ENCODE measurements at regions not wholly inside any gene's neighbourhood (a gene's known extent, or its start where the extent isn't known, plus 50 kb on each side); places are given as distances from the start of the nearest gene placed in this dataset.

DNA sequence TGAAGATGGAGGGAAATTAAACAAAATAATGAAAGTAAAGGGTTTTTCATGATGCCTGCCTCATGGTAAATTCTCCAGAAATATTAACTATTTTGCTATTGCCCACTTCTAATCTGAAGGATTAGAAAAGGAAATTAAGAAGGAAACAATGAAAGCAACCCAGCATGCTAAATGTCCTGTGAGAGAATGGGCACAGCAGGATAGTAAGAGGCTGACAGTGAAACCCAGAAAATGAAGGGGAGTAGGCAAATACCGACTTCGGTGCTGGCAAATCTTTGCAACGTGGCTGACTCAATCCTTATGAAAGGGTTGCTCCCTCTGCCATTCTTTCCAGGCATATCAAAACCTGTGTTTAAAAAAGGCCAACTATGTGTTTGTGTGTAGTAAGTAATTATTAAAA is 147.5 kb upstream of the SYNPR start:
- Mint-ChIP-seq H3K9me3 (ENCODE audit: insufficient read depth) (no peaks in the 10 kb centered on the region), H3K4me3 (no peak overlapping the region), H3K27ac (no peak overlapping the region), H3K4me1 (no peaks in the 10 kb centered on the region), H3K27me3 (no peaks in the 10 kb centered on the region)
- ChIA-PET POLR2A (no interaction called here), CTCF (no interaction called here)
- no peak overlapping the region for H3K4me2 ChIP-seq (replicated peaks; ENCODE audit: low read depth, low read length, poor library complexity, severe bottlenecking)
- no peak for DNase-seq
- no peak overlapping the region for H3K27ac ChIP-seq (ENCODE audit: low read length in 2 of 2)
- no peaks in the 10 kb centered on the region for H3K4me1 ChIP-seq (ENCODE audit: control insufficient read depth in 2 of 2, insufficient read depth in 2 of 2, low read length in 2 of 2)
- H3K9ac ChIP-seq (ENCODE audit: low read length) = no peak overlapping the region
- ATAC-seq (ENCODE audit: low read depth) = no peak
- no peak overlapping the region for H2AFZ ChIP-seq (ENCODE audit: insufficient read depth, low read depth, low read length, poor library complexity, severe bottlenecking)
- H3K27me3 ChIP-seq (replicated peaks in 1 of 4; ENCODE audit: control extremely low read depth in 1 of 4, control insufficient read depth in 3 of 4, insufficient read depth in 4 of 4, low read length in 3 of 4) = no peaks in the 10 kb centered on the region
- H4K20me1 ChIP-seq (ENCODE audit: control insufficient read depth, insufficient read depth, low read length, poor library complexity, severe bottlenecking) = no peaks in the 10 kb centered on the region
- no peaks in the 10 kb centered on the region for H3K9me3 ChIP-seq (ENCODE audit: control extremely low read depth in 1 of 3, control insufficient read depth in 2 of 3, insufficient read depth in 1 of 3, low read length in 2 of 3)
- H3K79me2 ChIP-seq (ENCODE audit: control insufficient read depth, insufficient read depth, low read length) = no peaks in the 10 kb centered on the region
- TF ChIP-seq, protein P1, sequence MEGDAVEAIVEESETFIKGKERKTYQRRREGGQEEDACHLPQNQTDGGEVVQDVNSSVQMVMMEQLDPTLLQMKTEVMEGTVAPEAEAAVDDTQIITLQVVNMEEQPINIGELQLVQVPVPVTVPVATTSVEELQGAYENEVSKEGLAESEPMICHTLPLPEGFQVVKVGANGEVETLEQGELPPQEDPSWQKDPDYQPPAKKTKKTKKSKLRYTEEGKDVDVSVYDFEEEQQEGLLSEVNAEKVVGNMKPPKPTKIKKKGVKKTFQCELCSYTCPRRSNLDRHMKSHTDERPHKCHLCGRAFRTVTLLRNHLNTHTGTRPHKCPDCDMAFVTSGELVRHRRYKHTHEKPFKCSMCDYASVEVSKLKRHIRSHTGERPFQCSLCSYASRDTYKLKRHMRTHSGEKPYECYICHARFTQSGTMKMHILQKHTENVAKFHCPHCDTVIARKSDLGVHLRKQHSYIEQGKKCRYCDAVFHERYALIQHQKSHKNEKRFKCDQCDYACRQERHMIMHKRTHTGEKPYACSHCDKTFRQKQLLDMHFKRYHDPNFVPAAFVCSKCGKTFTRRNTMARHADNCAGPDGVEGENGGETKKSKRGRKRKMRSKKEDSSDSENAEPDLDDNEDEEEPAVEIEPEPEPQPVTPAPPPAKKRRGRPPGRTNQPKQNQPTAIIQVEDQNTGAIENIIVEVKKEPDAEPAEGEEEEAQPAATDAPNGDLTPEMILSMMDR (IDR thresholded peaks at IDR 0.05) = no peak
- TF ChIP-seq EZH2 (IDR thresholded peaks at IDR 0.05; ENCODE audit: borderline replicate concordance, insufficient read depth, low read depth, low read length, poor library complexity, severe bottlenecking) = no peak
- intact Hi-C loops (cut with micrococcal nuclease) = no loop called here
- no peak overlapping the region for H3K4me3 ChIP-seq (ENCODE audit: control extremely low read depth in 1 of 5, extremely low read depth in 1 of 5, insufficient read depth in 1 of 5, low read depth in 2 of 5, low read length in 4 of 5)
- H3K36me3 ChIP-seq (replicated peaks in 1 of 2; ENCODE audit: control extremely low read depth in 1 of 2, control insufficient read depth in 1 of 2, extremely low read depth in 1 of 2, insufficient read depth in 2 of 2, low read length in 1 of 2) = no peaks in the 10 kb centered on the region
- WGBS (ENCODE audit: insufficient coverage) = no CpG with 5 or more reads among the region's 3 CpGs

DNA sequence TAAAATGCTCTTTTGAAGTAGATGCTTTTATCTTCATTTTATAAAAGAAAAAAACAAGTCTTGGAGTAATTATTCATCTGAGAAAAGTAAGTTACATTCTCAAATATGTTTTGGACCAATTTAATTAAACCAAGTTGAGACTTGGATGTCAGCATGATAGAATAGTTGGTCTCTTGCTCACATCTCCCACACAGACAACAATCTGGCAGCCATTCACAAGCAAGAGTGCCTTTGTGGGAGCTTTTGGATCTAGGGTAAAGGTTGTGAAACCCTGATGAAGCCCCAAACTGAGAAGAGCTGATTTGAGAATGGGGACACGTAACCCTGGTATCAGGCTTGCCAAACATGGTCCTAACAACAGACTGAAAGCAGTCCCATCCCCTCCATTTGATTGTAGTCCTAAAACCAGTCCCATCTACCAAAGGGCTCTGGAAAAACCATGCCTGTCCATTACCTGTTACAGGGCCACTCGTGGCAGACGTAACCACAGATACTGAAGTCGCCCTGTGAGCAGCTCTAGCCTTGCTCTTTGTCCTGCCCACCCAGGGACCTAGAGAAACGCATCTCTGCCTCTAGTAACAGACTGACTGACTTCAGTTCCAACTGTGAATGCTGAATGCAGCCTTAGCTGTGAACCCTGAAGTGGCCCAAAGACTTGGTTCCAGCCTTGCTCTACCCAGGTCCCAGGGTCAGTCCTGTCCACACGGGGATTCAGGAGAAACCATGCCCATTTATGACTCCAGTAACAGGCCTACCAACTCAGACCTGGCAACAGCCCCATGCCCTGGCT is 145.5 kb upstream of the SYNPR start:
- Histone ChIP-seq H3K36me3 (replicated peaks in 1 of 2; ENCODE audit: control extremely low read depth in 1 of 2, control insufficient read depth in 1 of 2, extremely low read depth in 1 of 2, insufficient read depth in 2 of 2, low read length in 1 of 2) (no peaks in the 10 kb centered on the region), H3K27ac (ENCODE audit: low read length in 2 of 2) (no peak overlapping the region), H3K79me2 (ENCODE audit: control insufficient read depth, insufficient read depth, low read length) (no peaks in the 10 kb centered on the region), H3K9ac (ENCODE audit: low read length) (no peak overlapping the region), H4K20me1 (ENCODE audit: control insufficient read depth, insufficient read depth, low read length, poor library complexity, severe bottlenecking) (no peaks in the 10 kb centered on the region), H2AFZ (ENCODE audit: insufficient read depth, low read depth, low read length, poor library complexity, severe bottlenecking) (no peak overlapping the region), H3K4me1 (ENCODE audit: control insufficient read depth in 2 of 2, insufficient read depth in 2 of 2, low read length in 2 of 2) (no peaks in the 10 kb centered on the region), H3K27me3 (replicated peaks in 1 of 4; ENCODE audit: control extremely low read depth in 1 of 4, control insufficient read depth in 3 of 4, insufficient read depth in 4 of 4, low read length in 3 of 4) (no peaks in the 10 kb centered on the region), H3K4me2 (replicated peaks; ENCODE audit: low read depth, low read length, poor library complexity, severe bottlenecking) (no peak overlapping the region), H3K9me3 (ENCODE audit: control extremely low read depth in 1 of 3, control insufficient read depth in 2 of 3, insufficient read depth in 1 of 3, low read length in 2 of 3) (no peaks in the 10 kb centered on the region), H3K4me3 (ENCODE audit: control extremely low read depth in 1 of 5, extremely low read depth in 1 of 5, insufficient read depth in 1 of 5, low read depth in 2 of 5, low read length in 4 of 5) (no peak overlapping the region)
- Mint-ChIP-seq H3K4me3 (no peak overlapping the region), H3K27ac (no peak overlapping the region), H3K4me1 (no peaks in the 10 kb centered on the region), H3K27me3 (no peaks in the 10 kb centered on the region), H3K9me3 (ENCODE audit: insufficient read depth) (no peaks in the 10 kb centered on the region)
- WGBS (ENCODE audit: insufficient coverage) = 87% methylated on average over 6 of the region's 6 CpGs
- TF ChIP-seq, protein P1 (IDR thresholded peaks at IDR 0.05) = no peak
- no peak for TF ChIP-seq EZH2 (IDR thresholded peaks at IDR 0.05; ENCODE audit: borderline replicate concordance, insufficient read depth, low read depth, low read length, poor library complexity, severe bottlenecking)
- intact Hi-C loops (cut with micrococcal nuclease) = no loop called here
- CTCF ChIA-PET = no interaction called here
- ATAC-seq (ENCODE audit: low read depth) (no peak), DNase-seq (no peak)
- POLR2A ChIA-PET = no interaction called here
